DND-41 (cell line): ENCODE measurements at regions not wholly inside any gene's neighbourhood (a gene's known extent, or its start where the extent isn't known, plus 50 kb on each side); places are given as distances from the start of the nearest gene placed in this dataset.
"Not testable (repeated sequence)": the region's sequence is repeated elsewhere in the genome, so short reads cannot be mapped to it uniquely, and the experiment has no call there.

Experiments used
- ATAC-seq: fragments of 200-7000 bp; cut with Tn5 transposase; 3 replicates; pipeline ENCODE4 v1.9.1; 2021; ENCODE audit warnings: low read depth; ENCODE audit not compliant: insufficient read depth
- DNase-seq: peaks from one replicate; pipeline ENCODE4 v3.0.0-alpha.2; 2020
- H2AFZ ChIP-seq: 2 replicates; pipeline ENCODE4 v1.6.0; 2012; ENCODE audit warnings: low read depth, low read length
- H3K27ac ChIP-seq: 2 replicates; pipeline ENCODE4 v1.5.1; 2012; ENCODE audit warnings: low read length, inconsistent platforms
- H3K27me3 ChIP-seq: fragments of 200-600 bp; sonication (generic); 2 replicates; pipeline ENCODE4 v1.6.0; 2012; ENCODE audit warnings: low read length, mild to moderate bottlenecking, inconsistent platforms; ENCODE audit not compliant: insufficient read depth, poor library complexity
- H3K36me3 ChIP-seq: 2 replicates; pipeline ENCODE4 v1.5.1; 2012; ENCODE audit warnings: low read length, inconsistent platforms; ENCODE audit not compliant: insufficient read depth
- H3K4me1 ChIP-seq: 2 replicates; pipeline ENCODE4 v1.5.1; 2012; ENCODE audit warnings: mild to moderate bottlenecking, low read length; ENCODE audit not compliant: insufficient read depth
- H3K4me2 ChIP-seq: 2 replicates; pipeline ENCODE4 v1.6.0; 2012; ENCODE audit warnings: mild to moderate bottlenecking, moderate library complexity, low read length, inconsistent platforms; ENCODE audit not compliant: insufficient read depth
- H3K4me3 ChIP-seq, 2 experiments: fragments of 200-600 bp in 1 of 2; shearing (Covaris generic) in 1 of 2; 2 replicates each; pipeline ENCODE4 v1.5.1; 2012 to 2016; ENCODE audit warnings: inconsistent platforms in 2 of 2, low read length in 2 of 2, mild to moderate bottlenecking in 2 of 2, low read depth in 1 of 2, moderate library complexity in 1 of 2
- H3K79me2 ChIP-seq: 2 replicates; pipeline ENCODE4 v1.6.0; 2012; ENCODE audit warnings: low read length, inconsistent platforms; ENCODE audit not compliant: insufficient read depth
- H3K9ac ChIP-seq: 2 replicates; pipeline ENCODE4 v1.6.0; 2012; ENCODE audit warnings: low read depth, mild to moderate bottlenecking, inconsistent platforms, low read length, moderate library complexity
- H3K9me3 ChIP-seq: 2 replicates; pipeline ENCODE4 v1.5.1; 2012; ENCODE audit warnings: low read length, moderate library complexity, mild to moderate bottlenecking, inconsistent platforms; ENCODE audit not compliant: insufficient read depth, severe bottlenecking
- H4K20me1 ChIP-seq: 2 replicates; pipeline ENCODE4 v1.6.0; 2012; ENCODE audit warnings: low read length; ENCODE audit not compliant: insufficient read depth
- CTCF ChIP-seq: IDR thresholded peaks from 2 replicates; pipeline ENCODE4 v1.5.1; 2012; ENCODE audit warnings: borderline replicate concordance, low read length, moderate library complexity, mild to moderate bottlenecking; ENCODE audit not compliant: poor library complexity, severe bottlenecking; ENCODE audit errors: extremely low read depth
- EZH2 ChIP-seq: IDR thresholded peaks from 3 replicates; pipeline ENCODE4 v1.6.1; 2012; ENCODE audit warnings: borderline replicate concordance, low read depth, mild to moderate bottlenecking, moderate library complexity, low read length, inconsistent platforms; ENCODE audit not compliant: severe bottlenecking

GRCh38 chrX:76919761-76920160 lies 492.3 kb downstream of the MAGEE1 start:
- DNase-seq (no peak), ATAC-seq (no peak)
- H3K4me2 ChIP-seq = no peak overlapping the region
- no peaks in the 10 kb centered on the region for H3K79me2 ChIP-seq
- H3K27me3 ChIP-seq = no peaks in the 10 kb centered on the region
- H3K27ac ChIP-seq = no peak overlapping the region
- H4K20me1 ChIP-seq = no peaks in the 10 kb centered on the region
- no peaks in the 10 kb centered on the region for H3K4me1 ChIP-seq
- no peaks in the 10 kb centered on the region for H3K36me3 ChIP-seq
- H3K9me3 ChIP-seq = no peaks in the 10 kb centered on the region
- no peak overlapping the region for H2AFZ ChIP-seq
- no peak for TF ChIP-seq CTCF
- TF ChIP-seq EZH2 = no peak
- no peak overlapping the region for H3K9ac ChIP-seq
- H3K4me3 ChIP-seq = no peak overlapping the region

GRCh38 chrX:76920607-76921006 lies 493.1 kb downstream of the MAGEE1 start:
- H3K4me3 ChIP-seq = no peak overlapping the region
- H3K4me2 ChIP-seq = no peak overlapping the region
- no peaks in the 10 kb centered on the region for H3K9me3 ChIP-seq
- TF ChIP-seq EZH2 (no peak), CTCF (no peak)
- H3K36me3 ChIP-seq = no peaks in the 10 kb centered on the region
- H3K27ac ChIP-seq = no peak overlapping the region
- no peak overlapping the region for H2AFZ ChIP-seq
- no peaks in the 10 kb centered on the region for H3K27me3 ChIP-seq
- DNase-seq (no peak), ATAC-seq (no peak)
- no peaks in the 10 kb centered on the region for H3K79me2 ChIP-seq
- H3K4me1 ChIP-seq = no peaks in the 10 kb centered on the region
- H3K9ac ChIP-seq = no peak overlapping the region
- no peaks in the 10 kb centered on the region for H4K20me1 ChIP-seq

GRCh38 chrX:76921176-76921575 lies 493.7 kb downstream of the MAGEE1 start:
- Histone ChIP-seq H3K27ac (no peak overlapping the region), H3K4me2 (no peak overlapping the region), H3K79me2 (no peaks in the 10 kb centered on the region), H3K9ac (no peak overlapping the region), H3K4me1 (no peaks in the 10 kb centered on the region), H4K20me1 (no peaks in the 10 kb centered on the region), H3K27me3 (no peaks in the 10 kb centered on the region), H3K4me3 (no peak overlapping the region), H3K9me3 (no peaks in the 10 kb centered on the region), H2AFZ (no peak overlapping the region), H3K36me3 (no peaks in the 10 kb centered on the region)
- no peak for TF ChIP-seq EZH2
- TF ChIP-seq CTCF = no peak
- DNase-seq (no peak), ATAC-seq (no peak)

- H3K4me1 ChIP-seq = no peaks in the 10 kb centered on the region
- H3K79me2 ChIP-seq = no peaks in the 10 kb centered on the region
- no peak for DNase-seq
- no peak for ATAC-seq
- no peaks in the 10 kb centered on the region for H3K36me3 ChIP-seq
- H3K9ac ChIP-seq = no peak overlapping the region
- H3K27me3 ChIP-seq = no peaks in the 10 kb centered on the region
- no peak overlapping the region for H3K4me2 ChIP-seq
- H3K9me3 ChIP-seq = no peaks in the 10 kb centered on the region
- no peak overlapping the region for H3K27ac ChIP-seq
- H4K20me1 ChIP-seq = no peaks in the 10 kb centered on the region
- H3K4me3 ChIP-seq = no peak overlapping the region
- TF ChIP-seq EZH2 = no peak
- TF ChIP-seq CTCF = no peak
- no peak overlapping the region for H2AFZ ChIP-seq
These were observed 494.6 kb downstream of the MAGEE1 start for GRCh38 chrX:76922100-76922499.

GRCh38 chrX:76924616-76925015 lies 497.1 kb downstream of the MAGEE1 start:
- not testable (repeated sequence) for H3K4me2 ChIP-seq, H3K4me3 ChIP-seq, H2AFZ ChIP-seq, H3K9me3 ChIP-seq, H3K27me3 ChIP-seq, H4K20me1 ChIP-seq, H3K27ac ChIP-seq, H3K79me2 ChIP-seq, H3K9ac ChIP-seq, ATAC-seq, H3K4me1 ChIP-seq, H3K36me3 ChIP-seq
- peak; percentile 3 for DNase-seq
